IMR-90 (cell line): ENCODE measurements at regions not wholly inside any gene's neighbourhood (a gene's known extent, or its start where the extent isn't known, plus 50 kb on each side); places are given as distances from the start of the nearest gene placed in this dataset.

Experiments used
- ATAC-seq: fragments of 200-7000 bp; cut with Tn5 transposase; 2 replicates; pipeline ENCODE4 v1.9.1; 2020; ENCODE audit warnings: low read depth, mild to moderate bottlenecking, moderate library complexity
- BruUV-seq: library from RNA; stranded (reverse); fragments of 400-500 nt; replicated peaks from 2 replicates; lab custom pipeline; 2021; lab: Mats Ljungman, UMichigan
- CTCF ChIA-PET: fragments of 300-600 bp; formaldehyde crosslinking; extraction: SDS; loops from one replicate; lab custom pipeline; 2021; ENCODE audit warnings: antibody characterized with exemption; lab: Yijun Ruan, JAX
- POLR2A ChIA-PET: fragments of 300-600 bp; sonication (Branson Sonifier 250); formaldehyde crosslinking; loops from one replicate; lab custom pipeline; 2022; ENCODE audit warnings: antibody characterized with exemption; ENCODE audit not compliant: unreplicated experiment; lab: Charles Lee
- DNase-seq: peaks from one replicate; pipeline ENCODE4 v3.0.0; 2013
- H2AFZ ChIP-seq: replicated peaks from 2 replicates; pipeline ENCODE3; 2013; ENCODE audit warnings: low read length, mild to moderate bottlenecking; ENCODE audit not compliant: poor library complexity
- H2AK5ac ChIP-seq: 2 replicates; pipeline ENCODE4 v1.6.1; 2013; ENCODE audit warnings: low read depth, low read length, inconsistent platforms
- H2AK9ac ChIP-seq: replicated peaks from 2 replicates; pipeline ENCODE3; 2013; ENCODE audit warnings: mild to moderate bottlenecking, low read depth, low read length, moderate library complexity; ENCODE audit not compliant: poor library complexity
- H2BK120ac ChIP-seq: 2 replicates; pipeline ENCODE4 v1.6.1; 2013; ENCODE audit warnings: low read depth, low read length, inconsistent platforms
- H2BK15ac ChIP-seq: 3 replicates; pipeline ENCODE4 v1.6.1; 2013; ENCODE audit warnings: low read depth, low read length, inconsistent platforms
- H2BK20ac ChIP-seq: 2 replicates; pipeline ENCODE4 v1.6.1; 2013; ENCODE audit warnings: low read depth, mild to moderate bottlenecking, inconsistent platforms, low read length, moderate library complexity
- H2BK5ac ChIP-seq: 2 replicates; pipeline ENCODE4 v1.6.1; 2013; ENCODE audit warnings: mild to moderate bottlenecking, low read depth, low read length, inconsistent platforms; ENCODE audit not compliant: poor library complexity, severe bottlenecking
- H3K14ac ChIP-seq: replicated peaks from 2 replicates; pipeline ENCODE4 v1.6.1; 2013; ENCODE audit warnings: low read depth, low read length, inconsistent platforms
- H3K18ac ChIP-seq: 2 replicates; pipeline ENCODE4 v1.6.1; 2013; ENCODE audit warnings: low read depth, low read length, control low read depth
- H3K23ac ChIP-seq: 2 replicates; pipeline ENCODE4 v1.6.1; 2013; ENCODE audit warnings: low read depth, low read length, inconsistent platforms
- H3K27ac ChIP-seq: 2 replicates; pipeline ENCODE4 v1.5.1; 2013; ENCODE audit warnings: mild to moderate bottlenecking, control low read depth, low read length; ENCODE audit not compliant: insufficient read depth
- H3K27me3 ChIP-seq: 2 replicates; pipeline ENCODE4 v1.6.1; 2013; ENCODE audit warnings: low read length; ENCODE audit not compliant: control insufficient read depth, insufficient read depth
- H3K36me3 ChIP-seq: 2 replicates; pipeline ENCODE4 v1.6.1; 2013; ENCODE audit warnings: low read length, mixed read lengths; ENCODE audit not compliant: control insufficient read depth, insufficient read depth
- H3K4ac ChIP-seq: 2 replicates; pipeline ENCODE4 v1.6.1; 2013; ENCODE audit warnings: low read depth, low read length, inconsistent platforms
- H3K4me1 ChIP-seq: 2 replicates; pipeline ENCODE4 v1.6.1; 2013; ENCODE audit warnings: low read length, mixed read lengths; ENCODE audit not compliant: control insufficient read depth, insufficient read depth
- H3K4me2 ChIP-seq: 2 replicates; pipeline ENCODE4 v1.6.1; 2013; ENCODE audit warnings: low read depth, mild to moderate bottlenecking, control low read depth, low read length, moderate library complexity
- H3K4me3 ChIP-seq: 2 replicates; pipeline ENCODE4 v1.5.1; 2013; ENCODE audit warnings: low read depth, mild to moderate bottlenecking, control low read depth, low read length, moderate library complexity; ENCODE audit not compliant: insufficient read depth
- H3K56ac ChIP-seq: 2 replicates; pipeline ENCODE4 v1.6.1; 2013; ENCODE audit warnings: low read length, inconsistent platforms; ENCODE audit not compliant: insufficient read depth; ENCODE audit errors: extremely low read depth
- H3K79me1 ChIP-seq, 2 experiments: 2 replicates each; pipeline ENCODE4 v1.6.1; 2013; ENCODE audit warnings: low read length in 2 of 2, inconsistent platforms in 1 of 2, low read depth in 1 of 2
- H3K9ac ChIP-seq: 2 replicates; pipeline ENCODE4 v1.6.1; 2013; ENCODE audit warnings: low read depth, low read length, control low read depth
- H3K9me1 ChIP-seq: 2 replicates; pipeline ENCODE4 v1.6.1; 2013; ENCODE audit warnings: low read length, inconsistent platforms; ENCODE audit not compliant: insufficient read depth
- H3K9me3 ChIP-seq: 2 replicates; pipeline ENCODE4 v1.6.1; 2013; ENCODE audit warnings: low read length; ENCODE audit not compliant: control insufficient read depth, insufficient read depth
- H4K20me1 ChIP-seq: 2 replicates; pipeline ENCODE4 v1.6.1; 2013; ENCODE audit warnings: low read length, inconsistent platforms; ENCODE audit not compliant: insufficient read depth
- H4K5ac ChIP-seq: 2 replicates; pipeline ENCODE4 v1.6.1; 2013; ENCODE audit warnings: mild to moderate bottlenecking, low read depth, low read length, control low read depth
- H4K8ac ChIP-seq, 2 experiments: 2 replicates each; pipeline ENCODE4 v1.6.1; 2013; ENCODE audit warnings: low read depth in 2 of 2, low read length in 2 of 2, control low read depth in 1 of 2, inconsistent platforms in 1 of 2
- H4K91ac ChIP-seq: 2 replicates; pipeline ENCODE4 v1.6.1; 2013; ENCODE audit warnings: low read depth, low read length, inconsistent platforms; ENCODE audit not compliant: insufficient read depth
- BHLHE40 ChIP-seq: fragments of 150-350 bp; IDR thresholded peaks from 2 replicates; pipeline ENCODE4 v1.6.1; 2016; ENCODE audit warnings: mild to moderate bottlenecking, low read depth, low read length
- CEBPB ChIP-seq: IDR thresholded peaks from 2 replicates; pipeline ENCODE4 v1.6.1; 2012; ENCODE audit warnings: low read depth, low read length, improper control_type of control experiment
- ELK1 ChIP-seq: fragments of 150-350 bp; IDR thresholded peaks from 2 replicates; pipeline ENCODE4 v1.6.1; 2016; ENCODE audit warnings: low read depth, mild to moderate bottlenecking, low read length, moderate library complexity, borderline replicate concordance
- MAFK ChIP-seq: IDR thresholded peaks from 2 replicates; pipeline ENCODE4 v1.6.1; 2012; ENCODE audit warnings: low read depth, low read length, improper control_type of control experiment
- MXI1 ChIP-seq: IDR thresholded peaks from 2 replicates; pipeline ENCODE4 v1.6.1; 2012; ENCODE audit warnings: low read depth, mild to moderate bottlenecking, low read length, moderate library complexity, borderline replicate concordance
- NFE2L2 ChIP-seq: fragments of 150-350 bp; IDR thresholded peaks from 2 replicates; pipeline ENCODE4 v1.6.1; 2016; ENCODE audit warnings: low read depth, mild to moderate bottlenecking, low read length
- POLR2A ChIP-seq: IDR thresholded peaks from 2 replicates; pipeline ENCODE4 v1.6.1; 2012; ENCODE audit warnings: mild to moderate bottlenecking, low read depth, low read length
- RFX5 ChIP-seq: IDR thresholded peaks from 2 replicates; pipeline ENCODE4 v1.8.0; 2012; ENCODE audit warnings: low read depth, mild to moderate bottlenecking, low read length, moderate library complexity
- WGBS, 2 experiments: methylation state at CpG; one replicate each; pipeline versions ENCODE4 v1.1.5 to v1.1.7; 2013; ENCODE audit warnings: missing lambda C conversion rate in 2 of 2; ENCODE audit not compliant: insufficient read length in 1 of 2; ENCODE audit errors: extremely low coverage in 2 of 2; 5-methylcytosine and 5-hydroxymethylcytosine counted together
- dilution Hi-C: fragments of 300-500 bp; cut with HindIII; formaldehyde crosslinking; loops from one replicate; pipeline ENCODE4 v1.14.3; 2018; ENCODE audit warnings: low sequenced_read_pairs; ENCODE audit not compliant: unreplicated experiment
- in situ Hi-C: fragments of 300-500 bp; cut with MboI; formaldehyde crosslinking; loops from 3 replicates; pipeline ENCODE4 v1.14.3; 2019; ENCODE audit warnings: low sequenced_read_pairs, inconsistent platforms, mixed read lengths
- intact Hi-C: fragments of 100-400 bp; cut with micrococcal nuclease; formaldehyde crosslinking; loops from 2 replicates; pipeline ENCODE4 v1.10.0; 2022
- TF ChIP-seq, protein P1 (sequence below): fragments of 150-350 bp; IDR thresholded peaks from 2 replicates; pipeline ENCODE4 v1.6.1; 2017; ENCODE audit warnings: mild to moderate bottlenecking, antibody characterized with exemption, low read length, low read depth

DNA sequence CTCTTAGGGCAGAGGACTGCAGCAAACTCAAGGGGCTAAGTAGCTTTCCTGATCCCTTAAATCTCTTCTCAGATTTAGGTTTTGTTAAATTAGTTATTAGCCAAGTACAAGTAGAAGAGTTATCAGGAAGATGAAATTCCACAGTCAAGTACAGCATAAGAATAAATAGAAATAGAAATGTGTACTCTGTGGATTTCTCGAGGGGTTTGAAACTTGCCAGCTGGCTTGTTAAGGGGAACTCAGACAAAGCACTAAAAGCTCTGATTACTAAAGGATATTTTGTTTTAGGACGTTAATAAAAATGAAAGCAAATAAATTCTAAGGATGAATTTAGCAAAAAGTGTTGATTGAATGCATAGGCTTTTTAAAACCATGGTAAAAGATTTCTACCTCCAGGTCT is 654.6 kb downstream of the RAPGEF2 start:
- TF ChIP-seq MAFK, result no peak
- no peak for TF ChIP-seq POLR2A
- TF ChIP-seq NFE2L2, result no peak
- TF ChIP-seq, protein P1, sequence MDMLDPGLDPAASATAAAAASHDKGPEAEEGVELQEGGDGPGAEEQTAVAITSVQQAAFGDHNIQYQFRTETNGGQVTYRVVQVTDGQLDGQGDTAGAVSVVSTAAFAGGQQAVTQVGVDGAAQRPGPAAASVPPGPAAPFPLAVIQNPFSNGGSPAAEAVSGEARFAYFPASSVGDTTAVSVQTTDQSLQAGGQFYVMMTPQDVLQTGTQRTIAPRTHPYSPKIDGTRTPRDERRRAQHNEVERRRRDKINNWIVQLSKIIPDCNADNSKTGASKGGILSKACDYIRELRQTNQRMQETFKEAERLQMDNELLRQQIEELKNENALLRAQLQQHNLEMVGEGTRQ, result no peak
- TF ChIP-seq ELK1, result no peak
- TF ChIP-seq MXI1, result no peak
- no peak for TF ChIP-seq RFX5
- TF ChIP-seq BHLHE40, result no peak
- no peak for TF ChIP-seq CEBPB
- in situ Hi-C loops, result no loop called here
- H2BK20ac ChIP-seq, result no peak overlapping the region
- no peak overlapping the region for H3K18ac ChIP-seq
- no peak overlapping the region for H3K14ac ChIP-seq
- H3K27me3 ChIP-seq, result no peaks in the 10 kb centered on the region
- H3K27ac ChIP-seq, result no peak overlapping the region
- no peak overlapping the region for H3K4me3 ChIP-seq
- ChIA-PET CTCF (no interaction called here), POLR2A (no interaction called here)
- no peak overlapping the region for H4K5ac ChIP-seq
- no peak overlapping the region for H2AK9ac ChIP-seq
- H3K9ac ChIP-seq, result no peak overlapping the region
- H3K79me1 ChIP-seq, result no peaks in the 10 kb centered on the region
- 0% methylated on average over 1 of the region's 2 CpGs; no CpG with 5 or more reads in 1 of the 2 experiments for WGBS, 2 experiments
- no peak overlapping the region for H2AFZ ChIP-seq
- H3K23ac ChIP-seq, result no peak overlapping the region
- no peak overlapping the region for H2AK5ac ChIP-seq
- no peak overlapping the region for H4K8ac ChIP-seq
- no peaks in the 10 kb centered on the region for H4K20me1 ChIP-seq
- BruUV-seq, result no TSS peak
- ATAC-seq (no peak), DNase-seq (no peak)
- peaks cover 7% of the 10 kb centered on the region for H3K9me3 ChIP-seq
- H3K9me1 ChIP-seq, result no peaks in the 10 kb centered on the region
- H3K4me1 ChIP-seq, result no peaks in the 10 kb centered on the region
- no peak overlapping the region for H3K4ac ChIP-seq
- H3K36me3 ChIP-seq, result no peaks in the 10 kb centered on the region
- intact Hi-C loops, result no loop called here
- no peak overlapping the region for H4K91ac ChIP-seq
- dilution Hi-C loops, result no loop called here
- H3K56ac ChIP-seq, result no peak overlapping the region
- H2BK15ac ChIP-seq, result no peak overlapping the region
- no peak overlapping the region for H2BK120ac ChIP-seq
- H3K4me2 ChIP-seq, result no peak overlapping the region
- no peak overlapping the region for H2BK5ac ChIP-seq
